H1 (cell line): ENCODE measurements at regions not wholly inside any gene's neighbourhood (a gene's known extent, or its start where the extent isn't known, plus 50 kb on each side); places are given as distances from the start of the nearest gene placed in this dataset.

ENCODE experiments used
- CTCF ChIA-PET: fragments of 300-600 bp; sonication (Branson Sonifier 250); formaldehyde crosslinking; loops from one replicate; lab custom pipeline; 2021; ENCODE audit not compliant: partially characterized antibody; lab: Charles Lee
- POLR2A ChIA-PET: fragments of 300-600 bp; sonication (Branson Sonifier 250); formaldehyde crosslinking; loops from one replicate; lab custom pipeline; 2021; ENCODE audit warnings: inconsistent platforms; ENCODE audit not compliant: partially characterized antibody; lab: Charles Lee
- DNase-seq, 2 experiments: peaks; one replicate each; pipeline versions ENCODE4 v3.0.0 to v3.0.0-alpha.2; 2010 to 2022; ENCODE audit warnings: low spot score in 2 of 2, low read depth in 1 of 2, mixed read lengths in 1 of 2
- FAIRE-seq: peaks from 2 replicates; lab custom pipeline; 2011; peaks lifted over from hg19 to GRCh38; lab: Jason Lieb, UNC
- H2AFZ ChIP-seq: 2 replicates; pipeline ENCODE4 v1.8.1; 2012; ENCODE audit warnings: low read length, inconsistent platforms
- H2AK5ac ChIP-seq: 2 replicates; pipeline ENCODE4 v1.6.1; 2013; ENCODE audit warnings: low read depth, low read length
- H2BK120ac ChIP-seq: replicated peaks from 2 replicates; pipeline ENCODE3; 2013; ENCODE audit warnings: low read depth, low read length, inconsistent platforms
- H2BK12ac ChIP-seq: 2 replicates; pipeline ENCODE4 v1.6.1; 2013; ENCODE audit warnings: low read depth, low read length
- H2BK15ac ChIP-seq: 2 replicates; pipeline ENCODE4 v1.6.1; 2013; ENCODE audit warnings: low read length
- H2BK20ac ChIP-seq: 2 replicates; pipeline ENCODE4 v1.6.1; 2013; ENCODE audit warnings: low read length
- H2BK5ac ChIP-seq: 2 replicates; pipeline ENCODE4 v1.6.1; 2013; ENCODE audit warnings: low read depth, low read length
- H3K14ac ChIP-seq: 2 replicates; pipeline ENCODE4 v1.6.1; 2013; ENCODE audit warnings: inconsistent platforms; ENCODE audit not compliant: insufficient read length
- H3K18ac ChIP-seq: 2 replicates; pipeline ENCODE4 v1.6.1; 2013; ENCODE audit warnings: low read length; ENCODE audit errors: extremely low read depth
- H3K23ac ChIP-seq: 2 replicates; pipeline ENCODE4 v1.6.1; 2013; ENCODE audit warnings: inconsistent platforms; ENCODE audit not compliant: insufficient read length
- H3K23me2 ChIP-seq: 2 replicates; pipeline ENCODE4 v1.6.1; 2013; ENCODE audit warnings: low read depth, low read length
- H3K27ac ChIP-seq: 2 replicates; pipeline ENCODE4 v1.6.1; 2011; ENCODE audit warnings: low read depth, low read length, inconsistent platforms
- H3K27me3 ChIP-seq, 4 experiments: replicated peaks in 1 of 4; 1 replicate in 1 of 4; 2 replicates in 3 of 4; pipeline versions ENCODE4 v1.6.1 to v1.8.1; 2011 to 2013; ENCODE audit warnings: low read length in 3 of 4, mild to moderate bottlenecking in 3 of 4, inconsistent platforms in 2 of 4, mixed read lengths in 2 of 4, moderate library complexity in 1 of 4; ENCODE audit not compliant: control insufficient read depth in 3 of 4, insufficient read depth in 3 of 4; ENCODE audit errors: extremely low read depth in 1 of 4
- H3K36me3 ChIP-seq, 4 experiments: 2 replicates each; pipeline versions ENCODE4 v1.6.1 to v1.8.1; 2011 to 2013; ENCODE audit warnings: mild to moderate bottlenecking in 4 of 4, low read length in 3 of 4, moderate library complexity in 2 of 4, control low read depth in 1 of 4, inconsistent platforms in 1 of 4; ENCODE audit not compliant: insufficient read depth in 4 of 4, control insufficient read depth in 2 of 4
- H3K4ac ChIP-seq: replicated peaks from 2 replicates; pipeline ENCODE3; 2013; ENCODE audit warnings: low read length, low read depth, mixed read lengths, inconsistent platforms; ENCODE audit not compliant: insufficient read length
- H3K4me1 ChIP-seq, 4 experiments: replicated peaks in 1 of 4; 1 replicate in 1 of 4; 2 replicates in 3 of 4; pipeline versions ENCODE4 v1.6.1 to v1.8.1; 2011 to 2013; ENCODE audit warnings: low read length in 3 of 4, inconsistent platforms in 2 of 4, mixed read lengths in 1 of 4; ENCODE audit not compliant: insufficient read depth in 4 of 4, control insufficient read depth in 3 of 4
- H3K4me2 ChIP-seq, 2 experiments: 2 replicates each; pipeline versions ENCODE4 v1.6.1 to v1.8.1; 2011 to 2013; ENCODE audit warnings: low read depth in 2 of 2, low read length in 2 of 2, control low read depth in 1 of 2, inconsistent platforms in 1 of 2, mild to moderate bottlenecking in 1 of 2; ENCODE audit not compliant: insufficient read depth in 1 of 2
- H3K4me3 ChIP-seq, 4 experiments: fragments of 200-600, 300-600 bp in 1 of 4; sonication (generic), shearing (Covaris generic), sonication (Bioruptor Twin) in 1 of 4; 2 replicates each; pipeline versions ENCODE4 v1.5.1 to v1.8.1; 2011 to 2016; ENCODE audit warnings: low read length in 4 of 4, low read depth in 3 of 4, control low read depth in 2 of 4, inconsistent platforms in 2 of 4, mild to moderate bottlenecking in 2 of 4, mixed read lengths in 1 of 4, moderate library complexity in 1 of 4; ENCODE audit not compliant: insufficient read depth in 2 of 4; ENCODE audit errors: extremely low read depth in 1 of 4
- H3K56ac ChIP-seq: replicated peaks from 2 replicates; pipeline ENCODE3; 2013; ENCODE audit warnings: low read depth, mild to moderate bottlenecking, mixed read lengths, low read length, inconsistent platforms; ENCODE audit not compliant: insufficient read length
- H3K79me1 ChIP-seq: 2 replicates; pipeline ENCODE4 v1.6.1; 2013; ENCODE audit warnings: low read depth, low read length, control low read depth
- H3K79me2 ChIP-seq, 2 experiments: 2 replicates each; pipeline versions ENCODE4 v1.6.1 to v1.8.1; 2012 to 2013; ENCODE audit warnings: low read length in 2 of 2, mild to moderate bottlenecking in 2 of 2, inconsistent platforms in 1 of 2; ENCODE audit not compliant: insufficient read depth in 2 of 2, control insufficient read depth in 1 of 2
- H3K9ac ChIP-seq, 4 experiments: replicated peaks in 1 of 4; 1 replicate in 1 of 4; 2 replicates in 3 of 4; pipeline versions ENCODE4 v1.6.1 to v1.8.1; 2011 to 2013; ENCODE audit warnings: low read depth in 3 of 4, low read length in 3 of 4, control low read depth in 2 of 4, mild to moderate bottlenecking in 2 of 4, moderate library complexity in 2 of 4, inconsistent platforms in 1 of 4; ENCODE audit errors: extremely low read depth in 1 of 4
- H3K9me3 ChIP-seq, 2 experiments: 2 replicates each; pipeline versions ENCODE4 v1.6.1 to v1.8.1; 2012 to 2013; ENCODE audit warnings: mild to moderate bottlenecking in 2 of 2, moderate library complexity in 2 of 2, control low read depth in 1 of 2, inconsistent platforms in 1 of 2, low read depth in 1 of 2, low read length in 1 of 2, mixed read lengths in 1 of 2; ENCODE audit not compliant: insufficient read depth in 2 of 2
- H4K20me1 ChIP-seq, 2 experiments: replicated peaks in 1 of 2; 2 replicates each; pipeline versions ENCODE3 to v1.8.1; 2011 to 2013; ENCODE audit warnings: inconsistent platforms in 2 of 2, low read length in 2 of 2, mild to moderate bottlenecking in 1 of 2; ENCODE audit not compliant: insufficient read depth in 2 of 2, control insufficient read depth in 1 of 2
- H4K5ac ChIP-seq: 2 replicates; pipeline ENCODE4 v1.6.1; 2013; ENCODE audit warnings: low read length, low read depth, mixed read lengths, inconsistent platforms; ENCODE audit not compliant: insufficient read length
- H4K8ac ChIP-seq: 2 replicates; pipeline ENCODE4 v1.8.0; 2013; ENCODE audit warnings: mild to moderate bottlenecking, moderate library complexity, low read length, inconsistent platforms; ENCODE audit not compliant: insufficient read depth; ENCODE audit errors: extremely low read depth
- H4K91ac ChIP-seq: replicated peaks from 2 replicates; pipeline ENCODE3; 2013; ENCODE audit warnings: low read length, mixed read lengths, inconsistent platforms; ENCODE audit not compliant: insufficient read length
- BACH1 ChIP-seq: IDR thresholded peaks from 2 replicates; pipeline ENCODE4 v1.6.1; 2012; ENCODE audit warnings: low read length, improper control_type of control experiment
- CHD2 ChIP-seq: IDR thresholded peaks from 2 replicates; pipeline ENCODE4 v1.6.1; 2012; ENCODE audit warnings: low read length, improper control_type of control experiment
- CTBP2 ChIP-seq: IDR thresholded peaks from 2 replicates; pipeline ENCODE4 v1.7.0; 2011; ENCODE audit warnings: borderline replicate concordance, mild to moderate bottlenecking, moderate library complexity, mixed read lengths, low read length; ENCODE audit not compliant: insufficient read depth, insufficient read length
- EP300 ChIP-seq, 2 experiments: IDR thresholded peaks; 1 replicate in 1 of 2; 2 replicates in 1 of 2; pipeline ENCODE4 v1.6.1; 2011 to 2012; ENCODE audit warnings: low read depth in 2 of 2, low read length in 2 of 2, mild to moderate bottlenecking in 2 of 2, borderline replicate concordance in 1 of 2, inconsistent platforms in 1 of 2, moderate library complexity in 1 of 2
- HDAC2 ChIP-seq, 2 experiments: fragments of 300-600 bp in 1 of 2; sonication (generic) in 1 of 2; IDR thresholded peaks; 2 replicates each; pipeline ENCODE4 v1.6.1; 2011 to 2012; ENCODE audit warnings: low read depth in 2 of 2, low read length in 2 of 2, mild to moderate bottlenecking in 2 of 2, moderate library complexity in 2 of 2, borderline replicate concordance in 1 of 2, inconsistent platforms in 1 of 2
- POU5F1 ChIP-seq: IDR thresholded peaks from 2 replicates; pipeline ENCODE4 v1.6.1; 2011; ENCODE audit warnings: low read depth, mild to moderate bottlenecking, low read length, moderate library complexity
- RXRA ChIP-seq: IDR thresholded peaks from 2 replicates; pipeline ENCODE4 v1.6.1; 2011; ENCODE audit warnings: low read depth, mild to moderate bottlenecking, low read length, moderate library complexity; ENCODE audit not compliant: insufficient read depth
- SAP30 ChIP-seq: fragments of 300-600 bp; sonication (generic); IDR thresholded peaks from 2 replicates; pipeline ENCODE4 v1.7.1; 2012; ENCODE audit warnings: low read length, moderate library complexity, mild to moderate bottlenecking, inconsistent platforms; ENCODE audit not compliant: insufficient read depth, insufficient replicate concordance
- SIX5 ChIP-seq: IDR thresholded peaks from 2 replicates; pipeline ENCODE4 v1.6.1; 2011; ENCODE audit warnings: mild to moderate bottlenecking, low read depth, low read length
- SP2 ChIP-seq: IDR thresholded peaks from 2 replicates; pipeline ENCODE4 v1.6.1; 2012; ENCODE audit warnings: mild to moderate bottlenecking, low read length, inconsistent platforms
- TAF7 ChIP-seq: optimal IDR thresholded peaks from 2 replicates; pipeline ENCODE3; 2011; ENCODE audit warnings: low read depth, mild to moderate bottlenecking, inconsistent platforms, low read length, moderate library complexity, borderline replicate concordance
- TBP ChIP-seq: IDR thresholded peaks from 2 replicates; pipeline ENCODE4 v1.6.1; 2011; ENCODE audit warnings: low read depth, low read length, improper control_type of control experiment
- YY1 ChIP-seq: IDR thresholded peaks from 2 replicates; pipeline ENCODE4 v1.6.1; 2011; ENCODE audit warnings: low read depth, mild to moderate bottlenecking, low read length
- WGBS, 2 experiments: shearing (Covaris generic) in 1 of 2; methylation state at CpG; one replicate each; pipeline versions ENCODE4 v1.1.6 to v1.1.7; 2013 to 2015; ENCODE audit warnings: low lambda C conversion rate in 2 of 2, mixed read lengths in 2 of 2, inconsistent platforms in 1 of 2, low coverage in 1 of 2, missing lambda C conversion rate in 1 of 2; ENCODE audit not compliant: insufficient replicate concordance in 2 of 2, insufficient coverage in 1 of 2, insufficient read length in 1 of 2; ENCODE audit errors: extremely low coverage in 1 of 2, missing lambda C conversion rate in 1 of 2; 5-methylcytosine and 5-hydroxymethylcytosine counted together

DNA sequence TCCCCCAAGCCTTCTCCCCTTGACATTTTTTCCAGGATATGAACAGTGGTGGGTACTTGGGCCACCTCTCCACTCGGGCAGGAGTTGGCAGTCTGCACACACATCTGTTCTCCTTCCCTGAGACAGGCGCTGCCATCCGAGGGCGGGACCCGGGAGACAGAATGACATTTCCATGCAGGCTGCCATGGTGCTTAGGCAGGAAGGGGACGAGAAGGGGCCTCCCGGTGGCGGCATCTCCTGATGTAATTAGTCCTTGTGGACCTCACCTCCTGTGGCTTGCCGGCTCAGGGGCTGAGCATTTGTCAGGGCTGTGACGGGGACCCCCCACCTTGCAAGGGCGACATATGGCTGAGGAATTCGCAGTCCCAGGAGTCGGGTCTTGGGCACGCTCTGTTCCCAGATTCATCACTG lies 197.2 kb downstream of the FOXL1 start:
- Histone ChIP-seq H4K91ac (no peak overlapping the region), H2AK5ac (no peak overlapping the region), H3K4me3 (no peak overlapping the region), H2BK12ac (no peak overlapping the region), H3K79me2 (no peaks in the 10 kb centered on the region), H3K14ac (no peak overlapping the region), H3K4ac (no peak overlapping the region), H2BK20ac (no peak overlapping the region), H4K20me1 (no peaks in the 10 kb centered on the region), H2AFZ (no peak overlapping the region), H4K8ac (peak overlapping the region; percentile 22; the same call in 1 of the 2 replicates), H3K18ac (no peak overlapping the region), H3K4me2 (no peak overlapping the region), H3K23me2 (no peaks in the 10 kb centered on the region), H3K23ac (no peak overlapping the region), H3K9me3 (no peaks in the 10 kb centered on the region), H3K9ac (no peak overlapping the region), H3K27me3 (no peaks in the 10 kb centered on the region), H3K4me1 (no peaks in the 10 kb centered on the region; a peak in 2 of 7 replicates), H3K56ac (no peak overlapping the region), H3K79me1 (no peaks in the 10 kb centered on the region), H2BK5ac (no peak overlapping the region), H4K5ac (no peak overlapping the region), H2BK15ac (no peak overlapping the region), H2BK120ac (no peak overlapping the region), H3K36me3 (no peaks in the 10 kb centered on the region), H3K27ac (no peak overlapping the region)
- no peak for DNase-seq
- CTCF ChIA-PET, result interaction anchor here (0.7 to 1.4 kb wide), 4 partner anchors 9 to 213 kb away, joined by 3 to 4 read pairs (median 3); no protein-coding TSS in a partner anchor
- POLR2A ChIA-PET, result no interaction called here
- WGBS, 2 experiments, result 85% methylated on average over 14 of the region's 14 CpGs; no CpG with 5 or more reads in 1 of the 2 experiments
- FAIRE-seq, result no peak
- TF ChIP-seq SIX5 (no peak), HDAC2 (IDR thresholded peaks at IDR 0.05; ENCODE audit: borderline replicate concordance in 1 of 2, low read depth in 2 of 2, low read length in 2 of 2) (no peak), CHD2 (no peak), EP300 (IDR thresholded peaks at IDR 0.05; ENCODE audit: borderline replicate concordance in 1 of 2, low read depth in 2 of 2, low read length in 2 of 2) (no peak), SP2 (no peak), YY1 (no peak), RXRA (no peak), CTBP2 (no peak), SAP30 (no peak), TAF7 (no peak), POU5F1 (no peak), BACH1 (no peak), TBP (no peak)
